Spinal cord (tissue), 9 donors: ENCODE measurements at regions not wholly inside any gene's neighbourhood (a gene's known extent, or its start where the extent isn't known, plus 50 kb on each side); places are given as distances from the start of the nearest gene placed in this dataset.

Experiments used
- DNase-seq, 6 donors: peaks; one replicate each; pipeline versions ENCODE4 v3.0.0 to v3.0.0-alpha.2; 2013 to 2015; ENCODE audit warnings: low spot score in 6 of 6, low read depth in 4 of 6
- H3K27ac ChIP-seq: one replicate; pipeline ENCODE4 v1.5.1; 2013; ENCODE audit warnings: low read depth, low read length, control low read depth
- H3K27me3 ChIP-seq: one replicate; pipeline ENCODE4 v1.6.1; 2013; ENCODE audit warnings: low read length; ENCODE audit not compliant: control insufficient read depth, insufficient read depth
- H3K36me3 ChIP-seq: one replicate; pipeline ENCODE4 v1.6.1; 2013; ENCODE audit warnings: low read length; ENCODE audit not compliant: control insufficient read depth, insufficient read depth
- H3K4me1 ChIP-seq: one replicate; pipeline ENCODE4 v1.6.1; 2013; ENCODE audit warnings: low read length; ENCODE audit not compliant: control insufficient read depth, insufficient read depth
- H3K4me3 ChIP-seq: one replicate; pipeline ENCODE4 v1.5.1; 2013; ENCODE audit warnings: low read depth, low read length, control low read depth
- H3K9me3 ChIP-seq: one replicate; pipeline ENCODE4 v1.6.1; 2013; ENCODE audit warnings: low read length; ENCODE audit not compliant: control insufficient read depth, insufficient read depth
- WGBS: methylation state at CpG from one replicate; pipeline ENCODE4 v1.1.5; 2013; ENCODE audit warnings: missing lambda C conversion rate; ENCODE audit not compliant: insufficient coverage; 5-methylcytosine and 5-hydroxymethylcytosine counted together
- donor health status: healthy.

DNA sequence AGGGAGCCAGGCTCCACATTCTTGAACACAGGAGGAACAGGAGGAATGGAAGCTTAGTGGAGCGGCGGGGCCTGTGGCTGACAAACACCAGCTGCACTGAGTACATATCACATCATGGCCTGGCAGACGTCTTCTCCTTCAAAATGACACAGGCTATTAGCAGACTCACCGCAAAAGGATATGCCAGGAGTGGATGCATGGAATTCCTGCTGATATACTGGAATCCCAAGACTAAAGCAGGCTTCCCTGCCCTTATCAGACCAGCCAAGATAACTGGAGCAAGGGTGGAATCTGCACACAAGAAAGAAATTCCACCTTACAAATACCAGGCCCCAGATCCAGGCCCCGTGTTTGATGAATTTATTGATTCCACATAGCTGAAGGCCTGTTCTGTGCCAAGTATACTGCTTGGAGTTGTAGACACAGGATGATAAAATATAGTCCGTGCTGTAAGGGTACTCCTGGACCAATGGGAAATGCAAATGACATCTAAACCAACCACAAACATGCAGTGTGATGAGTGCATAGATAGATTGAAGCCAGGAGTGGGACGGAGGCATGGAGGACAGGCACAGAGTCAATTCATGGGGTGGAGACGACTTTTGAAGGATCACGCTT is 480.5 kb upstream of the ZMIZ1 start:
- Histone ChIP-seq H3K36me3 (no peaks in the 10 kb centered on the region), H3K4me1 (peaks cover 4% of the 10 kb centered on the region), H3K9me3 (no peaks in the 10 kb centered on the region), H3K27ac (no peak overlapping the region), H3K27me3 (no peaks in the 10 kb centered on the region), H3K4me3 (no peak overlapping the region)
- peak in 1 of 6 donors; percentile 54 for DNase-seq
- WGBS, result 68% methylated on average over 4 of the region's 9 CpGs

GRCh38 chr10:78589687-78590086 is 479.1 kb upstream of the ZMIZ1 start:
- Histone ChIP-seq H3K4me1 (no peaks in the 10 kb centered on the region), H3K27me3 (no peaks in the 10 kb centered on the region), H3K4me3 (no peak overlapping the region), H3K36me3 (no peaks in the 10 kb centered on the region), H3K9me3 (no peaks in the 10 kb centered on the region), H3K27ac (no peak overlapping the region)
- 60% methylated on average over 1 of the region's 3 CpGs for WGBS
- DNase-seq, result no peak

- H3K4me3 ChIP-seq, result no peak overlapping the region
- no peaks in the 10 kb centered on the region for H3K36me3 ChIP-seq
- no peaks in the 10 kb centered on the region for H3K4me1 ChIP-seq
- H3K27ac ChIP-seq, result no peak overlapping the region
- H3K9me3 ChIP-seq, result no peaks in the 10 kb centered on the region
- no peaks in the 10 kb centered on the region for H3K27me3 ChIP-seq
- DNase-seq, result no peak
- no CpG with 5 or more reads among the region's 2 CpGs for WGBS
These were observed 477.7 kb upstream of the ZMIZ1 start for GRCh38 chr10:78591066-78591465.

DNA sequence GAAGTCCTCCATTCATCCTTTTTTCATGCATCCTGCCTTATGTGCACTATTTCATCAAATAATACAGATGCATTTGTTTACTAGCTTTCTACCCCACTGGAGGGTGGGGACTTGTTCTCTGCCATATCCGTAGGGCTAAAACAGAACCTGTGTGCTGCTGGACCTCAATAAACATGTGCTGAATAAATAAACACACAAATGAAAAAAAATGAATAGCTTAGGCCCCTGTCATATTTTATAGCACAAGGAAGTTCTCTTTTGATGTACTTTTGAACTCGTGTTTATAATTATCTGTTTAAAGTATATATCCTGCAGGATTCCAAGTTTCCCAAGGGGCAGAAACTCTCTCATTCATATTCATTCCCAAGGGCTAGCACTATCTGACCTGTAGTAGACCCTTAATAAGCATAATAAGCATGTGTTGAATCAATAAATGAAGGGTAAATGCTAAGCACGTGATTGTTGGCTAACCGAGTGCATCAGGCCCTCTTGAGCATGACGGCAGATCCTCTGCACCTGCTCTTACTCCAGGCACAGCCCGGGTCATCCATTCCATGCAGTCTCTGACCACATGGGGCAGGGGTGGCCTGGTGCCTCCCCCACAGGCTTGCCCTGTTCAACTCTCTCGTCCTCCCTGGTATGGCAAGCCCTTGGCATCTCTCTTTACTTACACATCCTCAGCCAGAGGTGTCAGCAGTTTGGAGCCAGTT is 474.1 kb upstream of the ZMIZ1 start:
- WGBS, result 45% methylated on average over 3 of the region's 7 CpGs
- Histone ChIP-seq H3K36me3 (no peaks in the 10 kb centered on the region), H3K27ac (no peak overlapping the region), H3K4me3 (no peak overlapping the region), H3K27me3 (no peaks in the 10 kb centered on the region), H3K4me1 (peaks cover 9% of the 10 kb centered on the region), H3K9me3 (no peaks in the 10 kb centered on the region)
- no peak for DNase-seq

- H3K4me3 ChIP-seq, result no peak overlapping the region
- no peak overlapping the region for H3K27ac ChIP-seq
- no peaks in the 10 kb centered on the region for H3K27me3 ChIP-seq
- H3K4me1 ChIP-seq, result peaks cover 11% of the 10 kb centered on the region
- H3K9me3 ChIP-seq, result no peaks in the 10 kb centered on the region
- H3K36me3 ChIP-seq, result no peaks in the 10 kb centered on the region
- 64% methylated on average over 4 of the region's 5 CpGs for WGBS
- DNase-seq, result no peak
These were observed 473.5 kb upstream of the ZMIZ1 start for GRCh38 chr10:78595269-78595619.

DNA sequence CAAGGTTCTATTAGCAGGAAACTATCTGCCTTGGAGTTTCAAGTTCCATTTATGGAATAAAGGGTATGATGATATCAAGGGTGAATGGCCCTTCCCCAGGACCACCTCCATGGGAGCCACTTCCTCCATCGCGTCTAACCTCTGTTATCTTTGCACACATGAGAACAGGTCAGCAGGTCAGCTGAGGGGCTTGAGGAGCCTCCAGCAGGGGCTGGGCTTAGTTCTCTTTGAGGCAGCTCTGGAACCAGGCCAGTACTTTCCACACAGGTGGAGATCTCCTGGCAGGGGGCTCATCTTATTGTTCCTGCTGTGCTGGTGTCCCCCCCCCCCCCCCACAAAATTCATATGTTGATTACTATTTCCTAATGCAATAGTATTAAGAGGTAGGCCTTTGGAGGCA is 472.2 kb upstream of the ZMIZ1 start:
- H3K4me3 ChIP-seq, result no peak overlapping the region
- no peaks in the 10 kb centered on the region for H3K27me3 ChIP-seq
- peaks cover 12% of the 10 kb centered on the region for H3K4me1 ChIP-seq
- 81% methylated on average over 2 of the region's 2 CpGs for WGBS
- H3K27ac ChIP-seq, result no peak overlapping the region
- no peak for DNase-seq
- no peaks in the 10 kb centered on the region for H3K36me3 ChIP-seq
- no peaks in the 10 kb centered on the region for H3K9me3 ChIP-seq

- peaks cover 12% of the 10 kb centered on the region for H3K4me1 ChIP-seq
- H3K27ac ChIP-seq, result no peak overlapping the region
- DNase-seq, result no peak
- H3K27me3 ChIP-seq, result no peaks in the 10 kb centered on the region
- WGBS, result 74% methylated on average over 7 of the region's 11 CpGs
- no peaks in the 10 kb centered on the region for H3K36me3 ChIP-seq
- no peaks in the 10 kb centered on the region for H3K9me3 ChIP-seq
- H3K4me3 ChIP-seq, result no peak overlapping the region
These were observed 470.8 kb upstream of the ZMIZ1 start for GRCh38 chr10:78597796-78598555.

- no peaks in the 10 kb centered on the region for H3K27me3 ChIP-seq
- peaks cover 12% of the 10 kb centered on the region for H3K4me1 ChIP-seq
- H3K27ac ChIP-seq, result no peak overlapping the region
- no peak for DNase-seq
- H3K36me3 ChIP-seq, result no peaks in the 10 kb centered on the region
- no peak overlapping the region for H3K4me3 ChIP-seq
- no peaks in the 10 kb centered on the region for H3K9me3 ChIP-seq
- WGBS, result 100% methylated on average over 2 of the region's 3 CpGs
These were observed 469.5 kb upstream of the ZMIZ1 start for GRCh38 chr10:78599122-78599853.

DNA sequence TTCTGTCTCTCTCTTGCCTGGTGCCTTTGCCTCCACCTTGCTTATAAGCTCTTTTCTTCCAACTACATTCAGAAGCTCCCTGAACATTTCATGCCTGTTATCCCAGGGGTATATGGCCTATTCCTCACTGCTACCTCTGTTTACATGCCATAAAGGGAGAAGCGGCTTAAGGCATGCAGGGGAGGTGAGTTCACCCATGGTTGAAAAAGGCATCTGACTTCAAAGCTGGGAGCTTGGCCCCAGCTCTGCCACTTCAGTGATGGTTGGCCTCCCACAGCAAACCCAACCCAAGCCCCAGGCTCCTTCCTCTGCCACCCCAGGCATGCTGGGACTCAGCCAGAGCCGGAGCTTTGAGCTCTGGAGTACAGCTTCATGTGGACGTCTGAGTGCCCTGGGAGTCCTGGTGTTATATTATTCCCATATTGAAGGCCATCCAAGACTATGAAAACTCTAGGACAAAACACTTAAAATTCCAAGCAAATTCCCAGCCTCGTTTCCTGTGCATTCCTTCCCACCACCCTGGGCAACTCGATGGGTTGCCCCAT is 468.6 kb upstream of the ZMIZ1 start:
- no peaks in the 10 kb centered on the region for H3K9me3 ChIP-seq
- no peak overlapping the region for H3K4me3 ChIP-seq
- 28% methylated on average over 4 of the region's 5 CpGs for WGBS
- H3K27ac ChIP-seq, result no peak overlapping the region
- no peaks in the 10 kb centered on the region for H3K36me3 ChIP-seq
- peaks cover 12% of the 10 kb centered on the region for H3K4me1 ChIP-seq
- DNase-seq, result no peak
- H3K27me3 ChIP-seq, result no peaks in the 10 kb centered on the region
